B cell (primary cell): ENCODE measurements at regions not wholly inside any gene's neighbourhood (a gene's known extent, or its start where the extent isn't known, plus 50 kb on each side); places are given as distances from the start of the nearest gene placed in this dataset.

Experiments
- ATAC-seq: fragments of 200-7000 bp; cut with Tn5 transposase; one replicate; pipeline ENCODE4 v1.10.0; 2021; ENCODE audit warnings: low read depth, mild to moderate bottlenecking, moderate number of reproducible peaks, moderate library complexity
- CTCF ChIA-PET: fragments of 350-600 bp; sonication (Branson Sonifier 250); formaldehyde crosslinking; loops from one replicate; lab custom pipeline; 2021; ENCODE audit warnings: antibody characterized with exemption, inconsistent platforms; lab: Charles Lee
- POLR2A ChIA-PET: fragments of 350-600 bp; sonication (Branson Sonifier 250); formaldehyde crosslinking; loops from one replicate; lab custom pipeline; 2021; ENCODE audit warnings: antibody characterized with exemption; lab: Charles Lee
- DNase-seq: peaks from one replicate; pipeline ENCODE4 v3.0.0; 2013
- H2AFZ ChIP-seq: 2 replicates; pipeline ENCODE4 v1.6.1; 2012; ENCODE audit warnings: mild to moderate bottlenecking, low read depth, low read length; ENCODE audit not compliant: insufficient read depth, poor library complexity, severe bottlenecking
- H3K27ac ChIP-seq, 2 donors: 1 replicate in 1 of 2; 2 replicates in 1 of 2; pipeline ENCODE4 v1.5.1; 2012 to 2013; ENCODE audit warnings: low read length in 2 of 2, mild to moderate bottlenecking in 2 of 2, moderate library complexity in 1 of 2
- H3K27me3 ChIP-seq, 4 experiments: fragments of 200-600 bp in 1 of 4; sonication (generic) in 1 of 4; replicated peaks in 1 of 4; 1 replicate in 2 of 4; 2 replicates in 2 of 4; pipeline versions ENCODE4 v1.6.1 to v1.7.0; 2013 to 2016; ENCODE audit warnings: low read length in 3 of 4, mild to moderate bottlenecking in 2 of 4, mixed read lengths in 1 of 4, moderate library complexity in 1 of 4; ENCODE audit not compliant: insufficient read depth in 4 of 4, control insufficient read depth in 3 of 4; ENCODE audit errors: control extremely low read depth in 1 of 4
- H3K36me3 ChIP-seq, 2 experiments: replicated peaks in 1 of 2; 1 replicate in 1 of 2; 2 replicates in 1 of 2; pipeline versions ENCODE4 v1.6.1 to v1.7.1; 2013; ENCODE audit warnings: low read length in 1 of 2; ENCODE audit not compliant: insufficient read depth in 2 of 2, control insufficient read depth in 1 of 2; ENCODE audit errors: control extremely low read depth in 1 of 2, extremely low read depth in 1 of 2
- H3K4me1 ChIP-seq, 2 donors: fragments of 200-600 bp in 1 of 2; sonication (generic) in 1 of 2; 1 replicate in 1 of 2; 2 replicates in 1 of 2; pipeline versions ENCODE4 v1.5.1 to v1.6.1; 2013 to 2017; ENCODE audit warnings: low read length in 2 of 2; ENCODE audit not compliant: control insufficient read depth in 2 of 2, insufficient read depth in 2 of 2
- H3K4me2 ChIP-seq: replicated peaks from 2 replicates; pipeline ENCODE3; 2012; ENCODE audit warnings: mild to moderate bottlenecking, low read depth, low read length; ENCODE audit not compliant: poor library complexity, severe bottlenecking
- H3K4me3 ChIP-seq, 5 experiments: fragments of 200-600 bp in 1 of 5; sonication (generic) in 1 of 5; 1 replicate in 3 of 5; 2 replicates in 2 of 5; pipeline versions ENCODE4 v1.5.1 to v1.7.0; 2011 to 2016; ENCODE audit warnings: low read length in 4 of 5, mild to moderate bottlenecking in 4 of 5, low read depth in 2 of 5, control low read depth in 1 of 5, moderate library complexity in 1 of 5; ENCODE audit not compliant: insufficient read depth in 1 of 5; ENCODE audit errors: control extremely low read depth in 1 of 5, extremely low read depth in 1 of 5
- H3K79me2 ChIP-seq: fragments of 200-600 bp; sonication (generic); one replicate; pipeline ENCODE4 v1.6.0; 2016; ENCODE audit warnings: low read length; ENCODE audit not compliant: control insufficient read depth, insufficient read depth
- H3K9ac ChIP-seq: fragments of 200-600 bp; sonication (generic); 2 replicates; pipeline ENCODE4 v1.6.1; 2017; ENCODE audit warnings: mild to moderate bottlenecking, low read length, moderate library complexity
- H3K9me3 ChIP-seq, 3 donors: one replicate each; pipeline versions ENCODE4 v1.6.1 to v1.7.1; 2013; ENCODE audit warnings: low read length in 2 of 3; ENCODE audit not compliant: control insufficient read depth in 2 of 3, insufficient read depth in 1 of 3; ENCODE audit errors: control extremely low read depth in 1 of 3
- H4K20me1 ChIP-seq: 2 replicates; pipeline ENCODE4 v1.6.0; 2012; ENCODE audit warnings: mild to moderate bottlenecking, low read length; ENCODE audit not compliant: insufficient read depth, control insufficient read depth, poor library complexity, severe bottlenecking
- H3K27ac Mint-ChIP-seq: one replicate; pipeline ENCODE4 v1.8.0; 2021; ENCODE audit warnings: mixed read lengths
- H3K27me3 Mint-ChIP-seq: one replicate; pipeline ENCODE4 v1.8.0; 2021; ENCODE audit warnings: mixed read lengths
- H3K4me1 Mint-ChIP-seq: one replicate; pipeline ENCODE4 v1.8.0; 2021; ENCODE audit warnings: mixed read lengths
- H3K4me3 Mint-ChIP-seq: one replicate; pipeline ENCODE4 v1.8.0; 2021; ENCODE audit warnings: mixed read lengths
- H3K9me3 Mint-ChIP-seq: one replicate; pipeline ENCODE4 v1.8.0; 2022; ENCODE audit warnings: mixed read lengths; ENCODE audit not compliant: insufficient read depth
- EZH2 ChIP-seq: IDR thresholded peaks from 2 replicates; pipeline ENCODE4 v1.6.1; 2012; ENCODE audit warnings: borderline replicate concordance, low read depth, mild to moderate bottlenecking, moderate library complexity, low read length; ENCODE audit not compliant: insufficient read depth, poor library complexity, severe bottlenecking
- WGBS: methylation state at CpG from one replicate; pipeline ENCODE4 v1.1.5; 2013; ENCODE audit warnings: missing lambda C conversion rate; ENCODE audit not compliant: insufficient coverage; 5-methylcytosine and 5-hydroxymethylcytosine counted together
- intact Hi-C: fragments of 100-400 bp; cut with micrococcal nuclease; formaldehyde crosslinking; loops from one replicate; pipeline ENCODE4 v1.10.0; 2022
- TF ChIP-seq, protein P1 (sequence below): fragments of 200-600 bp; IDR thresholded peaks from one replicate; pipeline ENCODE4 v1.8.0; 2022; ENCODE audit warnings: antibody characterized with exemption, mild to moderate bottlenecking

GRCh38 chr2:35374845-35375244 lies 980.7 kb upstream of the CRIM1 start:
- Histone ChIP-seq H3K27ac (no peak overlapping the region), H3K4me2 (no peak overlapping the region), H3K27me3 (no peaks in the 10 kb centered on the region), H3K4me1 (no peaks in the 10 kb centered on the region), H3K9me3 (no peaks in the 10 kb centered on the region), H3K79me2 (no peaks in the 10 kb centered on the region), H3K36me3 (no peaks in the 10 kb centered on the region), H3K9ac (no peak overlapping the region), H4K20me1 (no peaks in the 10 kb centered on the region), H2AFZ (no peak overlapping the region), H3K4me3 (no peak overlapping the region)
- no peak for DNase-seq
- CTCF ChIA-PET = no interaction called here
- Mint-ChIP-seq H3K4me1 (no peaks in the 10 kb centered on the region), H3K4me3 (no peak overlapping the region), H3K27me3 (no peaks in the 10 kb centered on the region), H3K27ac (no peak overlapping the region), H3K9me3 (peaks cover 5% of the 10 kb centered on the region)
- POLR2A ChIA-PET = no interaction called here
- no peak for TF ChIP-seq EZH2
- TF ChIP-seq, protein P1, sequence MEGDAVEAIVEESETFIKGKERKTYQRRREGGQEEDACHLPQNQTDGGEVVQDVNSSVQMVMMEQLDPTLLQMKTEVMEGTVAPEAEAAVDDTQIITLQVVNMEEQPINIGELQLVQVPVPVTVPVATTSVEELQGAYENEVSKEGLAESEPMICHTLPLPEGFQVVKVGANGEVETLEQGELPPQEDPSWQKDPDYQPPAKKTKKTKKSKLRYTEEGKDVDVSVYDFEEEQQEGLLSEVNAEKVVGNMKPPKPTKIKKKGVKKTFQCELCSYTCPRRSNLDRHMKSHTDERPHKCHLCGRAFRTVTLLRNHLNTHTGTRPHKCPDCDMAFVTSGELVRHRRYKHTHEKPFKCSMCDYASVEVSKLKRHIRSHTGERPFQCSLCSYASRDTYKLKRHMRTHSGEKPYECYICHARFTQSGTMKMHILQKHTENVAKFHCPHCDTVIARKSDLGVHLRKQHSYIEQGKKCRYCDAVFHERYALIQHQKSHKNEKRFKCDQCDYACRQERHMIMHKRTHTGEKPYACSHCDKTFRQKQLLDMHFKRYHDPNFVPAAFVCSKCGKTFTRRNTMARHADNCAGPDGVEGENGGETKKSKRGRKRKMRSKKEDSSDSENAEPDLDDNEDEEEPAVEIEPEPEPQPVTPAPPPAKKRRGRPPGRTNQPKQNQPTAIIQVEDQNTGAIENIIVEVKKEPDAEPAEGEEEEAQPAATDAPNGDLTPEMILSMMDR = no peak
- intact Hi-C loops = no loop called here
- no peak for ATAC-seq
- WGBS = 96% methylated on average over 4 of the region's 4 CpGs

- no peaks in the 10 kb centered on the region for H3K79me2 ChIP-seq
- H3K4me2 ChIP-seq = no peak overlapping the region
- no peak overlapping the region for H3K4me3 ChIP-seq
- DNase-seq (no peak), ATAC-seq (no peak)
- H3K27ac Mint-ChIP-seq = no peak overlapping the region
- no peak overlapping the region for H2AFZ ChIP-seq
- WGBS = no CpG with 5 or more reads among the region's 2 CpGs
- H3K27me3 Mint-ChIP-seq = no peaks in the 10 kb centered on the region
- H3K9me3 Mint-ChIP-seq = peaks cover 2% of the 10 kb centered on the region
- H3K9ac ChIP-seq = no peak overlapping the region
- no peaks in the 10 kb centered on the region for H3K9me3 ChIP-seq
- H3K4me3 Mint-ChIP-seq = no peak overlapping the region
- no peaks in the 10 kb centered on the region for H3K4me1 ChIP-seq
- H3K4me1 Mint-ChIP-seq = no peaks in the 10 kb centered on the region
- CTCF ChIA-PET = no interaction called here
- H3K27me3 ChIP-seq = no peaks in the 10 kb centered on the region
- intact Hi-C loops = no loop called here
- no peak for TF ChIP-seq EZH2
- TF ChIP-seq, protein P1 = no peak
- no peaks in the 10 kb centered on the region for H3K36me3 ChIP-seq
- POLR2A ChIA-PET = no interaction called here
- no peak overlapping the region for H3K27ac ChIP-seq
- no peaks in the 10 kb centered on the region for H4K20me1 ChIP-seq
Measured at GRCh38 chr2:35365859-35366258, 989.7 kb upstream of the CRIM1 start.
